ENCODE measurements at regions not wholly inside any gene's neighbourhood (a gene's known extent, or its start where the extent isn't known, plus 50 kb on each side); places are given as distances from the start of the nearest gene placed in this dataset.
A peak's percentile ranks its signal among the peaks of the same experiment; 100 is the strongest.

GRCh38 chr17:68197091-68197996 is 50.5 kb upstream of the AMZ2 start:
- ATAC-seq = peak; percentile 14
- Mint-ChIP-seq H3K9me3 (no peaks in the 10 kb centered on the region), H3K27ac (no peak overlapping the region), H3K4me1 (peaks cover 11 to 40% (median 17%) of the 10 kb centered on the region in 7 donors), H3K27me3 (peaks cover 4 to 69% (median 9%) of the 10 kb centered on the region in 5 donors), H3K4me3 (peak overlapping the region; percentile 36 to 91 (median 76)), H3K36me3 (peaks cover 0 to 4% (median 0%) of the 10 kb centered on the region in 5 donors)
- Histone ChIP-seq H3K27ac (ENCODE audit: low read depth, low read length) (no peak overlapping the region), H3K4me1 (ENCODE audit: control insufficient read depth in 2 of 2, insufficient read depth in 2 of 2, low read length in 2 of 2) (peaks cover 21 to 39% of the 10 kb centered on the region in 2 donors), H3K36me3 (ENCODE audit: control insufficient read depth in 2 of 3, insufficient read depth in 3 of 3, low read length in 3 of 3) (no peaks in the 10 kb centered on the region), H3K27me3 (ENCODE audit: control insufficient read depth in 2 of 2, insufficient read depth in 2 of 2, low read length in 2 of 2) (peaks cover 0 to 4% of the 10 kb centered on the region in 2 donors), H3K9me3 (ENCODE audit: control insufficient read depth in 2 of 3, low read length in 3 of 3) (no peaks in the 10 kb centered on the region), H3K4me3 (ENCODE audit: low read length) (peak overlapping the region; percentile 61)
- POLR2A ChIA-PET = interaction anchor here (1.1 to 8.1 kb wide), 6 partner anchors 9 to 28 kb away, joined by 3 to 113 read pairs (median 4); no protein-coding TSS in a partner anchor
- CTCF ChIA-PET = interaction anchor here (0.8 to 1.0 kb wide), 2 partner anchors 8 to 24 kb away, joined by 3 read pairs; no protein-coding TSS in a partner anchor
- intact Hi-C loops (cut with micrococcal nuclease) = no loop called here
- peak in 2 of 9 donors; percentile 22 to 41 for DNase-seq

DNA sequence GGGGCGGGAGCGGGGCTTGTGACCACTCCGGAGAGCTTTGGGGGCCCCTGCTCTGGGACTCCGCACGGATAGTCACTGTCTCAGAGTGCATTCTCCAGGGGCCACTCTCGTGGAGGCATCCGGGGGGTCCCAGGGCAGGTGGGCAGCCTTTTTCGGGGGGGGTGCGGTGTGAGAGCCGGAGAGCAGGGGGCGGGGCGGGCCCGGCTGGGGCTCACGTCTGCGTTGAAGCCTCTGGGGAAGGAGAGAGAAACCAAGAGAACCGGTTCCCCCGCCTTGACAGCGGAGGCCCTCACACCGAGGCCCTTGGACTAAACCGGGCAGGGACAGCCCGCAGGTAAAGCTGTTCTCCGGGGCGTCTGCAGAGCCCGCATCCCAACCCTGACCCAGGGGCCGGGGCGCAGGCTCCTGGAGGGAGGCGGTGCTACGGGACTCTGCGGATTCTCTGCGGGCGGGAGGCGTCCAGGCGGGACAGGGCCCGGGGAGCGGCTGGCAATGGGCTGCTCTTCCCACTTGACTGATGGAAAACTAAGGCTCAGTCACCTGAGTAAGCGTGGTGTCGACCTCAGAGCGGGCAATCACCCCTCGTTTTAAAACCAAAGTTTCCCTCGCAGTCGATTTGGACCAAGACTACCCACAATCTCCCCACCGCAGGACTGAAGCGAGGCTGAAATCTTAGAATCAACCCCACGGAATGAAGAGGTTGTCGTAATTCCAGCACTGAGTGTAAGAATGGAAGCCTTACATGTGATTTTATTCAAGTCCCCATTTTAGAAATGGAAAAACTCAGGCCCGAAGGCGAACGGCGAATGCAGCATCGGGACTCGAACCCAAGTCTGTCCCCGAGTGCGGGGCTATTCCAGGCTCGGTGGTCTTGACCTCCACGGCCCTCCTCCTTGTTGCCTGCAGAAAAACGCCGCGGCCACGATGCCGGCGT is 49.6 kb upstream of the AMZ2 start:
- CTCF ChIA-PET = interaction anchor here (0.9 to 4.3 kb wide), 5 partner anchors 14 to 141 kb away, joined by 3 to 45 read pairs (median 13); no protein-coding TSS in a partner anchor
- no peak for ATAC-seq

More for the DNA sequence above, 49.6 kb upstream of the AMZ2 start:
- H3K27ac ChIP-seq (ENCODE audit: low read depth, low read length) = no peak overlapping the region
- peaks cover 18 to 39% of the 10 kb centered on the region in 2 donors for H3K4me1 ChIP-seq (ENCODE audit: control insufficient read depth in 2 of 2, insufficient read depth in 2 of 2, low read length in 2 of 2)
- intact Hi-C loops (cut with micrococcal nuclease) = no loop called here
- POLR2A ChIA-PET = interaction anchor here (1.1 to 8.1 kb wide), 7 partner anchors 8 to 50 kb away, joined by 3 to 113 read pairs (median 6); partner anchors contain the start of gene AMZ2
- no peaks in the 10 kb centered on the region for H3K36me3 ChIP-seq (ENCODE audit: control insufficient read depth in 2 of 3, insufficient read depth in 3 of 3, low read length in 3 of 3)
- H3K9me3 ChIP-seq (ENCODE audit: control insufficient read depth in 2 of 3, low read length in 3 of 3) = no peaks in the 10 kb centered on the region
- DNase-seq = peak in 2 of 9 donors; percentile 24 to 31
- H3K4me3 ChIP-seq (ENCODE audit: low read length) = peak overlapping the region; percentile 61
- H3K4me1 Mint-ChIP-seq = peaks cover 11 to 40% (median 17%) of the 10 kb centered on the region in 7 donors
- no peak overlapping the region for H3K27ac Mint-ChIP-seq
- peaks cover 4 to 68% (median 5%) of the 10 kb centered on the region in 5 donors for H3K27me3 Mint-ChIP-seq
- H3K27me3 ChIP-seq (ENCODE audit: control insufficient read depth in 2 of 2, insufficient read depth in 2 of 2, low read length in 2 of 2) = peaks cover 0 to 4% of the 10 kb centered on the region in 2 donors
- peaks cover 0 to 4% (median 0%) of the 10 kb centered on the region in 5 donors for H3K36me3 Mint-ChIP-seq
- H3K9me3 Mint-ChIP-seq = no peaks in the 10 kb centered on the region
- H3K4me3 Mint-ChIP-seq = peak overlapping the region; percentile 62 to 91 (median 76)
